Mucosa of rectum (tissue), 2 donors: ENCODE measurements at regions not wholly inside any gene's neighbourhood (a gene's known extent, or its start where the extent isn't known, plus 50 kb on each side); places are given as distances from the start of the nearest gene placed in this dataset.

Experiments
- H3K27ac ChIP-seq, 2 donors: one replicate each; pipeline ENCODE4 v1.7.0; 2013; ENCODE audit warnings: inconsistent platforms in 2 of 2, low read depth in 2 of 2, low read length in 2 of 2
- H3K27me3 ChIP-seq, 2 donors: one replicate each; pipeline ENCODE4 v1.7.0; 2013; ENCODE audit warnings: low read length in 2 of 2; ENCODE audit not compliant: control insufficient read depth in 2 of 2, insufficient read depth in 2 of 2
- H3K36me3 ChIP-seq, 2 donors: one replicate each; pipeline ENCODE4 v1.7.0; 2013; ENCODE audit warnings: low read length in 2 of 2; ENCODE audit not compliant: control insufficient read depth in 2 of 2, insufficient read depth in 2 of 2
- H3K4me1 ChIP-seq, 2 donors: one replicate each; pipeline ENCODE4 v1.7.0; 2013; ENCODE audit warnings: low read length in 2 of 2, mild to moderate bottlenecking in 1 of 2; ENCODE audit not compliant: control insufficient read depth in 2 of 2, insufficient read depth in 2 of 2
- H3K4me3 ChIP-seq, 2 donors: one replicate each; pipeline ENCODE4 v1.7.0; 2013; ENCODE audit warnings: low read length in 2 of 2
- H3K9ac ChIP-seq, 2 donors: one replicate each; pipeline ENCODE4 v1.7.0; 2013; ENCODE audit warnings: low read length in 2 of 2, low read depth in 1 of 2, mild to moderate bottlenecking in 1 of 2
- H3K9me3 ChIP-seq, 2 donors: one replicate each; pipeline ENCODE4 v1.7.0; 2013; ENCODE audit warnings: low read length in 2 of 2; ENCODE audit not compliant: control insufficient read depth in 2 of 2
- donor health status: healthy.
- donor health status: Normal muscosa, but diverticular disease.

GRCh38 chr17:51507444-51507843, 247.1 kb downstream of the UTP18 start:
- H3K9me3 ChIP-seq: no peaks in the 10 kb centered on the region
- peaks cover 0 to 2% of the 10 kb centered on the region in 2 donors for H3K27me3 ChIP-seq
- no peak overlapping the region for H3K4me3 ChIP-seq
- H3K9ac ChIP-seq: no peak overlapping the region
- no peaks in the 10 kb centered on the region for H3K36me3 ChIP-seq
- no peaks in the 10 kb centered on the region for H3K4me1 ChIP-seq
- H3K27ac ChIP-seq: no peak overlapping the region

GRCh38 chr17:51508048-51508447, 247.7 kb downstream of the UTP18 start:
- peaks cover 0 to 2% of the 10 kb centered on the region in 2 donors for H3K27me3 ChIP-seq
- no peak overlapping the region for H3K27ac ChIP-seq
- H3K4me1 ChIP-seq: no peaks in the 10 kb centered on the region
- no peak overlapping the region for H3K4me3 ChIP-seq
- H3K9me3 ChIP-seq: no peaks in the 10 kb centered on the region
- H3K9ac ChIP-seq: no peak overlapping the region
- no peaks in the 10 kb centered on the region for H3K36me3 ChIP-seq

- no peaks in the 10 kb centered on the region for H3K36me3 ChIP-seq
- no peaks in the 10 kb centered on the region for H3K9me3 ChIP-seq
- no peaks in the 10 kb centered on the region for H3K4me1 ChIP-seq
- no peak overlapping the region for H3K27ac ChIP-seq
- peaks cover 0 to 2% of the 10 kb centered on the region in 2 donors for H3K27me3 ChIP-seq
- no peak overlapping the region for H3K9ac ChIP-seq
- H3K4me3 ChIP-seq: no peak overlapping the region
These were observed 250.6 kb downstream of the UTP18 start for GRCh38 chr17:51510940-51511339.

GRCh38 chr17:51512220-51512907, 252.0 kb downstream of the UTP18 start:
- H3K4me1 ChIP-seq: no peaks in the 10 kb centered on the region
- no peak overlapping the region for H3K9ac ChIP-seq
- peaks cover 0 to 2% of the 10 kb centered on the region in 2 donors for H3K27me3 ChIP-seq
- no peak overlapping the region for H3K4me3 ChIP-seq
- H3K36me3 ChIP-seq: no peaks in the 10 kb centered on the region
- no peaks in the 10 kb centered on the region for H3K9me3 ChIP-seq
- H3K27ac ChIP-seq: no peak overlapping the region

DNA sequence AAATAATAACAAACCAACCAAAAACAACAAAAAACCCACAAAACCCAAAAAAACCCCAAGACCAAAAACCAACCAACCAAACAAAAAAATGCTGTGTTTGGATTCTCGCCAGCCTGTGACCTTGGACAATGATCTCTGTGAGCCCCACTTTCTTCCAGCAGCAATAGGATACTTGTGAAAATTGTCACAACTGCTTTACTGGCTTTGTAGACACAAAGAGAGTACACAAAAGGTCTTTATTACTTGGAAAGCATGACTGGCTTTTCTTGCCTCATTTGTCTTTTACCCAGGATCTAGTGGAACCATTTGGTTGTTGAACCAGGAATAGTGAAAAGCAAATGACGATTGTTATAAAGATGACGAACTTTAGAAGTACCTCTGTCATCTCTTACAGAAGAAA, 256.6 kb downstream of the UTP18 start:
- Histone ChIP-seq H3K9me3 (no peaks in the 10 kb centered on the region), H3K36me3 (no peaks in the 10 kb centered on the region), H3K27me3 (no peaks in the 10 kb centered on the region), H3K27ac (no peak overlapping the region), H3K9ac (no peak overlapping the region), H3K4me1 (no peaks in the 10 kb centered on the region), H3K4me3 (no peak overlapping the region)

DNA sequence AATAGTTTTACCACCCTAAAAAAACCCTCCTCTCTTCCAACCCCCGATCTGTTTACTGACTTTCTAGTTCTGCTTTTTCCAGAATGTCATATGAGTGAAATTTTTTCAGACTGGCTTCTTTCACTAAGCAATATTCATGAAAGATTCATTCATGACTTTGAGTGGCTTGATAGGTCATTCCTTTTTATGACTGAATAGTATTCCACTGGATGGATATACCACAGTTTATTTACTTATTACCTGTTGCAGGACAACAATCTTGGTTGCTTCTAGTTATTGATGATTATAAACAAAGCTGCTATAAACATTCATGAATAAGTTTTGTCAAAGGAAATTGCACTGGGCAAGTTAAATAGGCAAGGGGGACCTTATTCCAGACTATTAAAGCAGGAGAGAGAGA, 264.2 kb downstream of the UTP18 start:
- H3K9ac ChIP-seq: no peak overlapping the region
- no peaks in the 10 kb centered on the region for H3K36me3 ChIP-seq
- H3K9me3 ChIP-seq: no peaks in the 10 kb centered on the region
- no peaks in the 10 kb centered on the region for H3K27me3 ChIP-seq
- H3K4me1 ChIP-seq: no peaks in the 10 kb centered on the region
- H3K27ac ChIP-seq: no peak overlapping the region
- H3K4me3 ChIP-seq: no peak overlapping the region

DNA sequence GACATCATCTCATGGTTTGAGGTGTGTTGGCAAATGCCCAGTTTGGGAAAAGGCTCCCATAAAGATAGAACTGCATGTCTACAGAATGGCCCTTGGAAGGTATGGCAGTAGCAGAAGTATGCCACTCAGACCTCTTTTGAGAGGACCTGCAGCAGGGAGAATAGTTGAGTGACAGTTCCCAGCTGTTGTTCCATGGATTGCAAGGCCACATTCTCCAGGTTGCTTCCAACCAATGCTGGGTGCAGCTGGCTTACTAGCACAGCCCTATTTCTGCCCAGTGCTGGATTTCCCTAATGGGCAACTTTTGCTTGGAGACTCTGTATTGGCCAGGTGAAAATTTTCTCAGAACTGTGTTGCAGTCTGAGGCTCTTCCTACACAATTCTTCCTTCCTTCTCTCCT, 266.2 kb downstream of the UTP18 start:
- Histone ChIP-seq H3K4me1 (no peaks in the 10 kb centered on the region), H3K36me3 (no peaks in the 10 kb centered on the region), H3K9me3 (no peaks in the 10 kb centered on the region), H3K27ac (no peak overlapping the region), H3K27me3 (no peaks in the 10 kb centered on the region), H3K4me3 (no peak overlapping the region), H3K9ac (no peak overlapping the region)

- Histone ChIP-seq H3K9me3 (no peaks in the 10 kb centered on the region), H3K4me3 (no peak overlapping the region), H3K9ac (no peak overlapping the region), H3K36me3 (no peaks in the 10 kb centered on the region), H3K27ac (no peak overlapping the region), H3K4me1 (no peaks in the 10 kb centered on the region), H3K27me3 (no peaks in the 10 kb centered on the region)
These were observed 267.1 kb downstream of the UTP18 start for GRCh38 chr17:51527225-51527982.

GRCh38 chr17:51528111-51528510, 267.8 kb downstream of the UTP18 start:
- Histone ChIP-seq H3K4me3 (no peak overlapping the region), H3K27ac (no peak overlapping the region), H3K36me3 (no peaks in the 10 kb centered on the region), H3K4me1 (no peaks in the 10 kb centered on the region), H3K27me3 (no peaks in the 10 kb centered on the region), H3K9me3 (no peaks in the 10 kb centered on the region), H3K9ac (no peak overlapping the region)

DNA sequence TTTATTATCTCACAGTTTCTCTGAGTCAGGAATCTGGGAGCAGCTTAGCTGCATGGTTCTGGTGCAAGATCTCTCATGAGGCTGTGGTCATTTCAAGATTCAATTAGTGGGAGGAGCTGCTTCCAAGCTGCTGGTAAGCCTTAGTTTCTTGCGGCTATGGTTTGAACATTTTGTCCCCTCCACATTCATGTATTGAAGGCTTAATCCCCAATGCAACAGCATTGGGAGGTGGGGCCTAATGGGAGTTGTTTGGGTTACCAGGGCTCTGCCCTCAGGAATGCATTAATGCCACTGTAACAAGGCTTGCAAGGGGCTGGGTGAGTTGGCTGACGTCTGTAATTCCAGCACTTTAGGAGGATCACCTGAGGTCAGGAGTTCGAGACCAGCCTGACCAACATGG, 272.9 kb downstream of the UTP18 start:
- no peak overlapping the region for H3K4me3 ChIP-seq
- H3K36me3 ChIP-seq: no peaks in the 10 kb centered on the region
- H3K9ac ChIP-seq: no peak overlapping the region
- H3K27me3 ChIP-seq: no peaks in the 10 kb centered on the region
- H3K9me3 ChIP-seq: no peaks in the 10 kb centered on the region
- H3K4me1 ChIP-seq: no peaks in the 10 kb centered on the region
- no peak overlapping the region for H3K27ac ChIP-seq
